Fibroblast of skin of scalp (primary cell): ENCODE measurements at regions not wholly inside any gene's neighbourhood (a gene's known extent, or its start where the extent isn't known, plus 50 kb on each side); places are given as distances from the start of the nearest gene placed in this dataset.
A peak's percentile ranks its signal among the peaks of the same experiment; 100 is the strongest.

Experiments
- DNase-seq: peaks from one replicate; pipeline ENCODE4 v3.0.0-alpha.2; 2013

- no peak for DNase-seq
These were observed 52.0 kb upstream of the GRAMD1B start for GRCh38 chr11:123378096-123378495.

GRCh38 chr11:123377355-123377754 lies 52.7 kb upstream of the GRAMD1B start:
- no peak for DNase-seq

GRCh38 chr11:123375832-123376231 lies 54.2 kb upstream of the GRAMD1B start:
- DNase-seq = no peak

- no peak for DNase-seq
These were observed 55.5 kb upstream of the GRAMD1B start for GRCh38 chr11:123374622-123374968.

GRCh38 chr11:123373754-123374621 lies 56.1 kb upstream of the GRAMD1B start:
- no peak for DNase-seq

- no peak for DNase-seq
These were observed 58.4 kb upstream of the GRAMD1B start for GRCh38 chr11:123371506-123372297.

- no peak for DNase-seq
These were observed 63.1 kb upstream of the GRAMD1B start for GRCh38 chr11:123366924-123367323.

- no peak for DNase-seq
These were observed 64.1 kb upstream of the GRAMD1B start for GRCh38 chr11:123365955-123366354.

GRCh38 chr11:123364080-123364479 lies 66.0 kb upstream of the GRAMD1B start:
- no peak for DNase-seq

- DNase-seq = no peak
These were observed 66.5 kb upstream of the GRAMD1B start for GRCh38 chr11:123363556-123363955.

GRCh38 chr11:123362941-123363340 lies 67.1 kb upstream of the GRAMD1B start:
- DNase-seq = no peak

- no peak for DNase-seq
These were observed 67.9 kb upstream of the GRAMD1B start for GRCh38 chr11:123362186-123362585.

- no peak for DNase-seq
These were observed 69.0 kb upstream of the GRAMD1B start for GRCh38 chr11:123361110-123361509.

- DNase-seq = no peak
These were observed 69.7 kb upstream of the GRAMD1B start for GRCh38 chr11:123360267-123360936.

GRCh38 chr11:123357990-123358827 lies 71.9 kb upstream of the GRAMD1B start:
- DNase-seq = peak; percentile 10

GRCh38 chr11:123357353-123357989 lies 72.6 kb upstream of the GRAMD1B start:
- no peak for DNase-seq

- DNase-seq = no peak
These were observed 73.5 kb upstream of the GRAMD1B start for GRCh38 chr11:123356539-123356938.

GRCh38 chr11:123354371-123354975 lies 75.6 kb upstream of the GRAMD1B start:
- DNase-seq = no peak

- DNase-seq = no peak
These were observed 78.7 kb upstream of the GRAMD1B start for GRCh38 chr11:123351375-123351774.

- DNase-seq = no peak
These were observed 80.7 kb upstream of the GRAMD1B start for GRCh38 chr11:123349382-123349781.

- no peak for DNase-seq
These were observed 85.2 kb upstream of the GRAMD1B start for GRCh38 chr11:123344790-123345357.
